KBM-7 (cell line): ENCODE measurements at regions not wholly inside any gene's neighbourhood (a gene's known extent, or its start where the extent isn't known, plus 50 kb on each side); places are given as distances from the start of the nearest gene placed in this dataset.
A peak's percentile ranks its signal among the peaks of the same experiment; 100 is the strongest.
"Not testable (repeated sequence)": the region's sequence is repeated elsewhere in the genome, so short reads cannot be mapped to it uniquely, and the experiment has no call there.

Source experiments
- DNase-seq: peaks from one replicate; pipeline ENCODE4 v3.0.0-alpha.2; 2015
- in situ Hi-C: fragments of 300-500 bp; cut with MboI; formaldehyde crosslinking; loops from 2 replicates; pipeline ENCODE4 v1.14.3; 2020; ENCODE audit warnings: low sequenced_read_pairs, low pct_unique_long_range_greater_than_20kb, mixed read lengths

DNA sequence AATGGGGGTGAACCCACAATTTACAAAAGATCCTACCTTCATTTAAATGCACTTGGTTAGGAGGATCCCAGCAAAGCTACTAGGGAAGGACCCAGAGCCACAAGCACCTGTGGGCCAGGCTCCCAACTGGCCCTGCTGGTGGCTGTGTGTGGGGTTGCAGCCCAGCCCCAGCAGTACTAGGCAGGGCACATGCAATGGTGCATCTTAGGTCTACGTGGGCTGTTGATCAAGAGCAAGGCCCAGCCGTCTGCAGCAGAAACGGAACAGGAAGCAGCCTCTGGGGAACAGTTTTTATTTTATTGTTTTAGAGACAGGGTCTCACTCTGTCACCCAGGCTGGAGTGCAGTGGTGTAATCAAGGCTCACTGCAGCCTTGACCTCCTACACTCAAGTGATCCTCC, 134.1 kb upstream of the RAB4A start:
- in situ Hi-C loops, result no loop called here
- DNase-seq, result no peak

GRCh38 chr1:229137271-229137670, 133.6 kb upstream of the RAB4A start:
- in situ Hi-C loops, result no loop called here
- DNase-seq, result no peak

DNA sequence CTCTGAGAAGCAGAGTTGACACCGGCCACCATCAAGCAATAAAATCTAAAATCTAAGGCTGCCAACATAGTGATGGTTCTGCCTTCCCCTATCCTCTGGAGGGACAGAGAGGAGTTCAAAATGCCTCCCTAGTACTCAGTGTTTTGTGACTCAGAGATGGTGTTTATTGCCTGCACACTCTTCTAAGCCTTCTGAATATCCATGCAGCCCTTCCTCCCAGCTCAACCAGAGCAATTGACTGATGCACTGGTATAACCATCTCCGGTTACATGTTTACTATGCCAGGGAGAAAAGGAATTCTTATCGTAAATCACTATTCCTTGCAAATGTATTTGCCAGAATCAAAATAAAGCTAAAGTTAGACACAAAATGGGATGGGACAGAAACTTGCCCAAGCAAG, 132.9 kb upstream of the RAB4A start:
- in situ Hi-C loops, result no loop called here
- DNase-seq, result no peak

- DNase-seq, result no peak
- in situ Hi-C loops, result no loop called here
Observed at GRCh38 chr1:229139331-229140118, 131.4 kb upstream of the RAB4A start.

- DNase-seq, result no peak
- in situ Hi-C loops, result no loop called here
Observed at GRCh38 chr1:229140119-229140396, 130.9 kb upstream of the RAB4A start.

DNA sequence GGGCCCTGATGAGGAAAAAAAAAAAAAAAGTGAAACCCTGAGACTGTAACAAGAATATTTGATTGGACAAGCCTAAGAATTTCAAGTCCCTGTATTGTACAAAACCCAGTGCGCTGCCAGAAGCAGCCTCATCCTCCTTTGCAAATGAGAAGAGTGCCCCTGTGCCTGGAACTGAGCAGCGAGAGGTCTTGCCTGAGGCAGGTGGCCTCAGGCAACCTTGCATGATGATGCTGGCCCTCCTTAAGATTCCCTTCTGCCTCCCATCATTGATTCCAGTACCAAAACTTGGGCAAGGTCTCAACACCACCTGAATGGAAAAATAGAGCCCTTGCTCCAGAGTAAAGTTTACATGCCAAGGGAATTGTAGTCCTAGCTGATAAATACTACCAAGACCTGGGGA, 129.6 kb upstream of the RAB4A start:
- in situ Hi-C loops, result no loop called here
- DNase-seq, result no peak

DNA sequence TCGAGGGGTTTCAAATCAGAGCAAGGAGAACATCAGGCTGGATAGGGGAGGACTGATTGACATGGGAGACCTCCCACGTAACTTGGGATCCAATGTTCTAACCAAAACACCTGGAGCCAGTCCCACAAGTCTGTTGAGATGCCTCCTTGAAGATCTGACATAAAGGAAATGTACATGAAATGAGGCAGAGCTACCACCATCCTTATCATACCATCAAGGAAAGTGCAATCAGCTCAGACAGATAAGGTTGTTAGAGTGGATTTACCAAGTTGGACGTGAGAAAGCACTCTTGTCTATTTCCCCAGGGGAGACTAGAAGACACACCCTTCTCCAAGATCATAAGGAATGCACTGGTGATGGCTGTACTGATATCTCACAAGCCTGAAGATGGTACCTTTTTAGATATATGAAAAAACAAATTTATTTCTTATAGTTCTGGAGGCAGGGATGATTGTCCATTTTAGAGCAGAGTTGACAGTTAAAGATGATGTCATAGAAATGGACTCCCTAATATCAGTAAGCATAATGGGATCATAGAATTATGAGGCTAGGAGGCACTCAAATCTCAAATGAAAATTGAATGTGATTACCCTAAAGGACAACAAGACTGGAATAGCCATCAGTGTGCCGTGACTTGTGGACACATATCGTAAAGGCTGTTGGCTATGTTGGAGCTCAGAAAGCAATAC, 129.1 kb upstream of the RAB4A start:
- DNase-seq, result no peak
- in situ Hi-C loops, result no loop called here

- in situ Hi-C loops, result no loop called here
- no peak for DNase-seq
Observed at GRCh38 chr1:229142471-229142870, 128.4 kb upstream of the RAB4A start.

DNA sequence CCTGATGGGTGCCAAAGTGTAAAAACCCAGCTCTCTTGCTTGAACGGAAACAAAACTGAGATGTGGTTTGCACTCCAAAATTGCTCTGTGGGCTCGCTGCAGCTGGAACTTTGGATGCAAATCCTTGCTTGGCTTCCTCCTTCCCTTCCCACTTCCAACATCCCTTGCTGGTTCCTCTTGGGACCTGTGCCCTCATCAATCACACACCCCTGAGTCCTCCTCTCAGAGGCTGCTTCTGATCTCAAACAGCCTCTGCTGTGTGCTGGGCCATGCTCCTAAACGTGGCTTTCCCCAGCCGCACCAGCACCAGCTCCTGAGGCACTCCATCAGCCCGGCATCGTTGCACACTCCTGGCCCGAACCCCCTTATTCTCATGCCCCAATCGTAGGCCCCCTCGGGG, 124.3 kb upstream of the RAB4A start:
- DNase-seq, result no peak
- in situ Hi-C loops, result no loop called here

DNA sequence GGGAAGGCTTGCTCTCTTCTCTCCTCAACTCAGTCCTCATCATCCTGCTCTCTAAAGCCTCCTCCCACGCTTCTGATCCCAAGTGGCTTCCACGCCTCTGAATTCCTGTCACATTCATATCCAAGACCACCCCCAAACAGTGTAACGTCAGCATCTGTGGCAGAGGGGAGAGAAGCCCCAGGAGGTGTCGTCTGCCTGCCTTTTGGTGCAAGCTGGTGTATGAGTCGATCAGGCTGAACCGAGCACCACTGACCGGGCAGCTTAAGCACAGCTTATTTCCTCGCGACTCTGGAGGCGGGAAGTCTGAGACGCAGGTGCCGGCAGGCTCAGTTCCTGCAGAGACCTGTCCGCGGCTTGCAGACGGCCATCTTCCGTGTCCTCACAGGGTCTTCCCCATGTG, 123.8 kb upstream of the RAB4A start:
- in situ Hi-C loops, result no loop called here
- DNase-seq, result no peak

- peak; percentile 94 for DNase-seq
- in situ Hi-C loops, result no loop called here
Observed at GRCh38 chr1:229148041-229148671, 122.8 kb upstream of the RAB4A start.

DNA sequence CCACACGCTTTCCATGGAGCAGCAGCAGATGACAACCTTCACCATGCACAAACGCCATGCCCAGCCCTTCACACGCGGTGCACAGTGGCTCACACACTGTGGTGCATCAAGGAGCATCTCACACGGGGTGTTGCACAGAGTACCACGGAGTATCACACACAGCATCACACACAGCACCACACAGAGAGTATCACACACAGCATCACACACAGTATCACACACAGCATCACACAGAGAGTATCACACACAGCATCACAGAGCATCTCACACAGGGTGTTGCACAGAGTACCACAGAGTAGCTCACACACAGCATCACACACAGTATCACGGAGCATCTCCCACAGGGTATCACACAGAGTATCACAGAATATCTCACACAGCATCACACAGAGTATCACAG, 122.2 kb upstream of the RAB4A start:
- in situ Hi-C loops, result no loop called here

DNA sequence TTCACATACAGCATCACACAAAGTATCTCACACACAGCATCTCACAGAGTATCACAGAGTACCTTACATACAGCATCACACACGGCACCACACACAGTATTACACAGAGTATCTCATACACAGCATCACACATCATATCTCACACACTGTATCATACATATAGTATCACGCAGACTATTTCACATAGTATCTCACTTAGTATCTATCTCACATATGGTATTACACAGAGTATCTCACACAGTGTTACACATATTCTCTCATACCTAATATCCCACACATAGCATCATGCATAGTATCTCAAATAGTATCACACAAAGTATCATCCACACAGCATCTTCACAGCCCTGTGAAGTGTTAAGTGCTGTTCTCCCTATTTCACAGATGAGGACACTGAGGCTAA, 121.5 kb upstream of the RAB4A start:
- DNase-seq, result no peak
- in situ Hi-C loops, result no loop called here

More for the DNA sequence above, 122.2 kb upstream of the RAB4A start:
- DNase-seq, result no peak

DNA sequence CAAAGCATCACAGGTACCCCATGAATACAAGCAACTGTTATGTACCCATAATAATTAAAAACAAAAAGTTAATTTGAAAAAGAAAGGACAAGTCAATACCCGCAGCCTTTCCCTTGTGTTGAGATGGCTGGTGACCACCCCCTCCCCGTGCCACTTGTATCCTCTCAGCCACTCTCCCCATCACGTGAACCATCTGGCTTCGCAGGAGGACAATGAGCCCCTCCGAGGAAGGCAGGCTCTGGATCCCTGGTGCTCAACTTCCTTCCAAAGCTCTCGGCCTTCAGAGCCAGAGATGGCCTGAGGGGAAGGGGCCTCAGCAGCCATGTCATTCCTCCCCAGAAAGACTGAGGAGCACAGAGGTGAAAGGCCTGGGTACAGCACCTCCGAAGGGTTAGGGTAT, 120.4 kb upstream of the RAB4A start:
- DNase-seq, result no peak
- in situ Hi-C loops, result no loop called here

GRCh38 chr1:229151412-229151811, 119.5 kb upstream of the RAB4A start:
- in situ Hi-C loops, DNase-seq: not testable (repeated sequence)

DNA sequence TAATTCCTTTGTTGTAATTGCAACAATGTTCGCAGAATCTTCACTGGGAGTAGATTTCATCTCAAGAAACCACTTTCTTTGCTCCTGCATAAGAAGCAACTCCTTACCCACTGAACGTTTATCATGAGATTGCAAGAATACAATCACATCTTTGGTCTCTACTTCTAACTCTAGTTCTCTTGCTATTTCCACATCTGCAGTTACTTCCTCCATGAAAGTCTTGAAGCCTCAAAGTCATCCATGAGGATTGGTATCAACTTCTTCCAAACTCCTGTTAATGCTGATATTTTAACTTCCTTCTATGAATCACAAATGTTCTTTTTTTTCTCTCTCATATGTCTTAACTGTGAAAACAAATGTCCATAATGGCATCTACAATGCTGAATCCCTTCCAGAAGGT, 118.6 kb upstream of the RAB4A start:
- no peak for DNase-seq
- in situ Hi-C loops, result no loop called here

- in situ Hi-C loops, result no loop called here
- no peak for DNase-seq
Observed at GRCh38 chr1:229153955-229154548, 116.9 kb upstream of the RAB4A start.

DNA sequence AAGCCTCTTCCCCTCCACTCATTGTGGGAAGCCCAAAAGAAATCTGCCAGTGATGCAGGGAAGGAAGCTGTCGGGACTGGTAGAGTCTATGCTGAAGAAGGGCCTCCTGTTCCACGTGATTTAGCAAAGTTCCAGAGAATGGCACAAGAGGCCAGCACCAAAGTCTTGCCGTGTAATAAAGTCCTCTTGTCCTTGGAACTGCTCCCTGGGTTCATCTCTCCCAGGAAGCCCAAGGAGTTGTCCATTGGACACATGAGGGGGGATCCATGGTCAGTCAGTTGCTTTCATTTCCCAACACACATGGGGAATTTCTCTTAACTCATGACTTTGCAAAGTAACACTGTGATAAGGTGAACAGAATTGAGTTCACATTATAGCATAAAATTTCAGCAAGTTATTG, 116.1 kb upstream of the RAB4A start:
- no peak for DNase-seq
- in situ Hi-C loops, result no loop called here

- peak; percentile 68 for DNase-seq
- in situ Hi-C loops, result no loop called here
Observed at GRCh38 chr1:229155472-229155871, 115.4 kb upstream of the RAB4A start.

GRCh38 chr1:229156872-229157271, 114.0 kb upstream of the RAB4A start:
- no peak for DNase-seq

More at GRCh38 chr1:229156872-229157271, 114.0 kb upstream of the RAB4A start:
- in situ Hi-C loops, result no loop called here
